ENCODE measurements at regions not wholly inside any gene's neighbourhood (a gene's known extent, or its start where the extent isn't known, plus 50 kb on each side); places are given as distances from the start of the nearest gene placed in this dataset.
"Not testable (repeated sequence)": the region's sequence is repeated elsewhere in the genome, so short reads cannot be mapped to it uniquely, and the experiment has no call there.

DNA sequence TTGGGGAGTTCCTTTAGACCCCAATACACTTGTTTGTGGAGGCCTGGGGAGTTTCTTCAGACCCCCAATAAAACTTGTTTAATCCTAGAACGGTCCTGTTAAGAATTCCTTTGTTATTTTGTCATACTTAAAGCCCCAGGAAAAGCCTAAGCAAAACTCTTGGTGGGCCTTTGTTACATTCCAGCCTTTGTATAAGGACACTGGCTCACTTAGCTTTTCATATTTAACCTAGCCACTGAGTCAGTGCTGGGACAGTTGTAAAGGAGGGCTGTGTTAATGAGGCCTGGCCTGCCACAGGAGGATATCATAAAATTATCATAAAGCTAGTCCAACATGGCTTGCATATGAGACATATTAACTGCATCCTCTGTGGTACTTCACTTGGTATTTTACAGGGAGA is 760.1 kb downstream of the ZNF385D start:
- peaks cover 5% of the 10 kb centered on the region; the same call in 1 of the 2 replicates for H3K9me3 Mint-ChIP-seq
- TF ChIP-seq CREM (CRISPR knock-in tag; IDR thresholded peaks at IDR 0.05) (no peak), ATF6 (CRISPR knock-in tag; IDR thresholded peaks at IDR 0.05) (no peak), PRRX2 (CRISPR knock-in tag; IDR thresholded peaks at IDR 0.05) (no peak), GABPB1 (CRISPR knock-in tag; IDR thresholded peaks at IDR 0.05) (no peak), SMAD4 (CRISPR knock-in tag; IDR thresholded peaks at IDR 0.05) (no peak), NR2C2 (CRISPR knock-in tag; IDR thresholded peaks at IDR 0.05) (no peak), GRHL2 (CRISPR knock-in tag; IDR thresholded peaks at IDR 0.05; ENCODE audit: insufficient replicate concordance, severe bottlenecking) (no peak), ZBTB43 (CRISPR knock-in tag; IDR thresholded peaks at IDR 0.05) (no peak), ZNF396 (CRISPR knock-in tag; IDR thresholded peaks at IDR 0.05; ENCODE audit: borderline replicate concordance) (no peak), GTF2I (CRISPR knock-in tag; conservative IDR thresholded peaks at IDR 0.05) (no peak), ZNF416 (CRISPR knock-in tag; IDR thresholded peaks at IDR 0.05) (no peak), JAZF1 (CRISPR knock-in tag; IDR thresholded peaks at IDR 0.05) (no peak), EMX1 (CRISPR knock-in tag; IDR thresholded peaks at IDR 0.05) (no peak), E2F5 (CRISPR knock-in tag; IDR thresholded peaks at IDR 0.05) (no peak), HMGA2 (CRISPR knock-in tag; IDR thresholded peaks at IDR 0.05) (no peak)
- TF ChIP-seq, protein P1, sequence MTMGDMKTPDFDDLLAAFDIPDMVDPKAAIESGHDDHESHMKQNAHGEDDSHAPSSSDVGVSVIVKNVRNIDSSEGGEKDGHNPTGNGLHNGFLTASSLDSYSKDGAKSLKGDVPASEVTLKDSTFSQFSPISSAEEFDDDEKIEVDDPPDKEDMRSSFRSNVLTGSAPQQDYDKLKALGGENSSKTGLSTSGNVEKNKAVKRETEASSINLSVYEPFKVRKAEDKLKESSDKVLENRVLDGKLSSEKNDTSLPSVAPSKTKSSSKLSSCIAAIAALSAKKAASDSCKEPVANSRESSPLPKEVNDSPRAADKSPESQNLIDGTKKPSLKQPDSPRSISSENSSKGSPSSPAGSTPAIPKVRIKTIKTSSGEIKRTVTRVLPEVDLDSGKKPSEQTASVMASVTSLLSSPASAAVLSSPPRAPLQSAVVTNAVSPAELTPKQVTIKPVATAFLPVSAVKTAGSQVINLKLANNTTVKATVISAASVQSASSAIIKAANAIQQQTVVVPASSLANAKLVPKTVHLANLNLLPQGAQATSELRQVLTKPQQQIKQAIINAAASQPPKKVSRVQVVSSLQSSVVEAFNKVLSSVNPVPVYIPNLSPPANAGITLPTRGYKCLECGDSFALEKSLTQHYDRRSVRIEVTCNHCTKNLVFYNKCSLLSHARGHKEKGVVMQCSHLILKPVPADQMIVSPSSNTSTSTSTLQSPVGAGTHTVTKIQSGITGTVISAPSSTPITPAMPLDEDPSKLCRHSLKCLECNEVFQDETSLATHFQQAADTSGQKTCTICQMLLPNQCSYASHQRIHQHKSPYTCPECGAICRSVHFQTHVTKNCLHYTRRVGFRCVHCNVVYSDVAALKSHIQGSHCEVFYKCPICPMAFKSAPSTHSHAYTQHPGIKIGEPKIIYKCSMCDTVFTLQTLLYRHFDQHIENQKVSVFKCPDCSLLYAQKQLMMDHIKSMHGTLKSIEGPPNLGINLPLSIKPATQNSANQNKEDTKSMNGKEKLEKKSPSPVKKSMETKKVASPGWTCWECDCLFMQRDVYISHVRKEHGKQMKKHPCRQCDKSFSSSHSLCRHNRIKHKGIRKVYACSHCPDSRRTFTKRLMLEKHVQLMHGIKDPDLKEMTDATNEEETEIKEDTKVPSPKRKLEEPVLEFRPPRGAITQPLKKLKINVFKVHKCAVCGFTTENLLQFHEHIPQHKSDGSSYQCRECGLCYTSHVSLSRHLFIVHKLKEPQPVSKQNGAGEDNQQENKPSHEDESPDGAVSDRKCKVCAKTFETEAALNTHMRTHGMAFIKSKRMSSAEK (CRISPR knock-in tag; IDR thresholded peaks at IDR 0.05; ENCODE audit: borderline replicate concordance), result no peak
- TF ChIP-seq, protein P2, sequence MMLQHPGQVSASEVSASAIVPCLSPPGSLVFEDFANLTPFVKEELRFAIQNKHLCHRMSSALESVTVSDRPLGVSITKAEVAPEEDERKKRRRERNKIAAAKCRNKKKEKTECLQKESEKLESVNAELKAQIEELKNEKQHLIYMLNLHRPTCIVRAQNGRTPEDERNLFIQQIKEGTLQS (CRISPR knock-in tag; conservative IDR thresholded peaks at IDR 0.05), result no peak

GRCh38 chr3:20989653-20990052 is 761.4 kb downstream of the ZNF385D start:
- H3K9me3 Mint-ChIP-seq; CTCF ChIA-PET; H3K4me3 Mint-ChIP-seq; H3K36me3 Mint-ChIP-seq; H3K27ac Mint-ChIP-seq; POLR2A ChIA-PET; H3K27me3 Mint-ChIP-seq (ENCODE audit: low read depth); DNase-seq (ENCODE audit: low spot score); ATAC-seq: not testable (repeated sequence)
- H3K4me1 Mint-ChIP-seq, result peaks cover 23% of the 10 kb centered on the region

More for the DNA sequence above, 760.1 kb downstream of the ZNF385D start:
- Mint-ChIP-seq H3K36me3 (peaks cover 6% of the 10 kb centered on the region; the same call in 1 of the 2 replicates), H3K4me3 (no peak overlapping the region), H3K4me1 (peaks cover 29% of the 10 kb centered on the region), H3K27me3 (ENCODE audit: low read depth) (no peaks in the 10 kb centered on the region), H3K27ac (no peak overlapping the region)
- ChIA-PET POLR2A (no interaction called here), CTCF (interaction anchor here (1.6 kb wide), 1 partner anchor 26 kb away, joined by 7 read pairs; no protein-coding TSS in a partner anchor)
- ATAC-seq, result peak; percentile 79
- no peak for DNase-seq (ENCODE audit: low spot score)
